IMR-90 (cell line): ENCODE measurements at regions not wholly inside any gene's neighbourhood (a gene's known extent, or its start where the extent isn't known, plus 50 kb on each side); places are given as distances from the start of the nearest gene placed in this dataset.

Source experiments
- ATAC-seq: fragments of 200-7000 bp; cut with Tn5 transposase; 2 replicates; pipeline ENCODE4 v1.9.1; 2020; ENCODE audit warnings: low read depth, mild to moderate bottlenecking, moderate library complexity
- BruUV-seq: library from RNA; stranded (reverse); fragments of 400-500 nt; replicated peaks from 2 replicates; lab custom pipeline; 2021; lab: Mats Ljungman, UMichigan
- CTCF ChIA-PET: fragments of 300-600 bp; formaldehyde crosslinking; extraction: SDS; loops from one replicate; lab custom pipeline; 2021; ENCODE audit warnings: antibody characterized with exemption; lab: Yijun Ruan, JAX
- POLR2A ChIA-PET: fragments of 300-600 bp; sonication (Branson Sonifier 250); formaldehyde crosslinking; loops from one replicate; lab custom pipeline; 2022; ENCODE audit warnings: antibody characterized with exemption; ENCODE audit not compliant: unreplicated experiment; lab: Charles Lee
- DNase-seq: peaks from one replicate; pipeline ENCODE4 v3.0.0; 2013
- H2AFZ ChIP-seq: replicated peaks from 2 replicates; pipeline ENCODE3; 2013; ENCODE audit warnings: low read length, mild to moderate bottlenecking; ENCODE audit not compliant: poor library complexity
- H2AK5ac ChIP-seq: 2 replicates; pipeline ENCODE4 v1.6.1; 2013; ENCODE audit warnings: low read depth, low read length, inconsistent platforms
- H2AK9ac ChIP-seq: replicated peaks from 2 replicates; pipeline ENCODE3; 2013; ENCODE audit warnings: mild to moderate bottlenecking, low read depth, low read length, moderate library complexity; ENCODE audit not compliant: poor library complexity
- H2BK120ac ChIP-seq: 2 replicates; pipeline ENCODE4 v1.6.1; 2013; ENCODE audit warnings: low read depth, low read length, inconsistent platforms
- H2BK15ac ChIP-seq: 3 replicates; pipeline ENCODE4 v1.6.1; 2013; ENCODE audit warnings: low read depth, low read length, inconsistent platforms
- H2BK20ac ChIP-seq: 2 replicates; pipeline ENCODE4 v1.6.1; 2013; ENCODE audit warnings: low read depth, mild to moderate bottlenecking, inconsistent platforms, low read length, moderate library complexity
- H2BK5ac ChIP-seq: 2 replicates; pipeline ENCODE4 v1.6.1; 2013; ENCODE audit warnings: mild to moderate bottlenecking, low read depth, low read length, inconsistent platforms; ENCODE audit not compliant: poor library complexity, severe bottlenecking
- H3K14ac ChIP-seq: replicated peaks from 2 replicates; pipeline ENCODE4 v1.6.1; 2013; ENCODE audit warnings: low read depth, low read length, inconsistent platforms
- H3K18ac ChIP-seq: 2 replicates; pipeline ENCODE4 v1.6.1; 2013; ENCODE audit warnings: low read depth, low read length, control low read depth
- H3K23ac ChIP-seq: 2 replicates; pipeline ENCODE4 v1.6.1; 2013; ENCODE audit warnings: low read depth, low read length, inconsistent platforms
- H3K27ac ChIP-seq: 2 replicates; pipeline ENCODE4 v1.5.1; 2013; ENCODE audit warnings: mild to moderate bottlenecking, control low read depth, low read length; ENCODE audit not compliant: insufficient read depth
- H3K27me3 ChIP-seq: 2 replicates; pipeline ENCODE4 v1.6.1; 2013; ENCODE audit warnings: low read length; ENCODE audit not compliant: control insufficient read depth, insufficient read depth
- H3K36me3 ChIP-seq: 2 replicates; pipeline ENCODE4 v1.6.1; 2013; ENCODE audit warnings: low read length, mixed read lengths; ENCODE audit not compliant: control insufficient read depth, insufficient read depth
- H3K4ac ChIP-seq: 2 replicates; pipeline ENCODE4 v1.6.1; 2013; ENCODE audit warnings: low read depth, low read length, inconsistent platforms
- H3K4me1 ChIP-seq: 2 replicates; pipeline ENCODE4 v1.6.1; 2013; ENCODE audit warnings: low read length, mixed read lengths; ENCODE audit not compliant: control insufficient read depth, insufficient read depth
- H3K4me2 ChIP-seq: 2 replicates; pipeline ENCODE4 v1.6.1; 2013; ENCODE audit warnings: low read depth, mild to moderate bottlenecking, control low read depth, low read length, moderate library complexity
- H3K4me3 ChIP-seq: 2 replicates; pipeline ENCODE4 v1.5.1; 2013; ENCODE audit warnings: low read depth, mild to moderate bottlenecking, control low read depth, low read length, moderate library complexity; ENCODE audit not compliant: insufficient read depth
- H3K56ac ChIP-seq: 2 replicates; pipeline ENCODE4 v1.6.1; 2013; ENCODE audit warnings: low read length, inconsistent platforms; ENCODE audit not compliant: insufficient read depth; ENCODE audit errors: extremely low read depth
- H3K79me1 ChIP-seq, 2 experiments: 2 replicates each; pipeline ENCODE4 v1.6.1; 2013; ENCODE audit warnings: low read length in 2 of 2, inconsistent platforms in 1 of 2, low read depth in 1 of 2
- H3K9ac ChIP-seq: 2 replicates; pipeline ENCODE4 v1.6.1; 2013; ENCODE audit warnings: low read depth, low read length, control low read depth
- H3K9me1 ChIP-seq: 2 replicates; pipeline ENCODE4 v1.6.1; 2013; ENCODE audit warnings: low read length, inconsistent platforms; ENCODE audit not compliant: insufficient read depth
- H3K9me3 ChIP-seq: 2 replicates; pipeline ENCODE4 v1.6.1; 2013; ENCODE audit warnings: low read length; ENCODE audit not compliant: control insufficient read depth, insufficient read depth
- H4K20me1 ChIP-seq: 2 replicates; pipeline ENCODE4 v1.6.1; 2013; ENCODE audit warnings: low read length, inconsistent platforms; ENCODE audit not compliant: insufficient read depth
- H4K5ac ChIP-seq: 2 replicates; pipeline ENCODE4 v1.6.1; 2013; ENCODE audit warnings: mild to moderate bottlenecking, low read depth, low read length, control low read depth
- H4K8ac ChIP-seq, 2 experiments: 2 replicates each; pipeline ENCODE4 v1.6.1; 2013; ENCODE audit warnings: low read depth in 2 of 2, low read length in 2 of 2, control low read depth in 1 of 2, inconsistent platforms in 1 of 2
- H4K91ac ChIP-seq: 2 replicates; pipeline ENCODE4 v1.6.1; 2013; ENCODE audit warnings: low read depth, low read length, inconsistent platforms; ENCODE audit not compliant: insufficient read depth
- BHLHE40 ChIP-seq: fragments of 150-350 bp; IDR thresholded peaks from 2 replicates; pipeline ENCODE4 v1.6.1; 2016; ENCODE audit warnings: mild to moderate bottlenecking, low read depth, low read length
- CEBPB ChIP-seq: IDR thresholded peaks from 2 replicates; pipeline ENCODE4 v1.6.1; 2012; ENCODE audit warnings: low read depth, low read length, improper control_type of control experiment
- CHD1 ChIP-seq: IDR thresholded peaks from 2 replicates; pipeline ENCODE4 v1.6.1; 2012; ENCODE audit warnings: low read depth, low read length, improper control_type of control experiment
- FOS ChIP-seq: fragments of 150-350 bp; IDR thresholded peaks from 2 replicates; pipeline ENCODE4 v1.6.1; 2016; ENCODE audit warnings: low read depth, low read length
- MAFK ChIP-seq: IDR thresholded peaks from 2 replicates; pipeline ENCODE4 v1.6.1; 2012; ENCODE audit warnings: low read depth, low read length, improper control_type of control experiment
- MAZ ChIP-seq: IDR thresholded peaks from 2 replicates; pipeline ENCODE4 v1.6.1; 2012; ENCODE audit warnings: low read depth, mild to moderate bottlenecking, low read length, improper control_type of control experiment, moderate library complexity, borderline replicate concordance
- MXI1 ChIP-seq: IDR thresholded peaks from 2 replicates; pipeline ENCODE4 v1.6.1; 2012; ENCODE audit warnings: low read depth, mild to moderate bottlenecking, low read length, moderate library complexity, borderline replicate concordance
- NFE2L2 ChIP-seq: fragments of 150-350 bp; IDR thresholded peaks from 2 replicates; pipeline ENCODE4 v1.6.1; 2016; ENCODE audit warnings: low read depth, mild to moderate bottlenecking, low read length
- POLR2A ChIP-seq: IDR thresholded peaks from 2 replicates; pipeline ENCODE4 v1.6.1; 2012; ENCODE audit warnings: mild to moderate bottlenecking, low read depth, low read length
- RAD21 ChIP-seq: IDR thresholded peaks from 2 replicates; pipeline ENCODE4 v1.6.1; 2012; ENCODE audit warnings: low read length, improper control_type of control experiment
- RCOR1 ChIP-seq: IDR thresholded peaks from 2 replicates; pipeline ENCODE4 v1.6.1; 2012; ENCODE audit warnings: mild to moderate bottlenecking, low read length, improper control_type of control experiment; ENCODE audit not compliant: insufficient replicate concordance
- RFX5 ChIP-seq: IDR thresholded peaks from 2 replicates; pipeline ENCODE4 v1.8.0; 2012; ENCODE audit warnings: low read depth, mild to moderate bottlenecking, low read length, moderate library complexity
- SMC3 ChIP-seq: fragments of 150-350 bp; IDR thresholded peaks from 2 replicates; pipeline ENCODE4 v1.6.1; 2016; ENCODE audit warnings: low read depth, mild to moderate bottlenecking, antibody characterized with exemption, low read length, moderate library complexity
- WGBS, 2 experiments: methylation state at CpG; one replicate each; pipeline versions ENCODE4 v1.1.5 to v1.1.7; 2013; ENCODE audit warnings: missing lambda C conversion rate in 2 of 2; ENCODE audit not compliant: insufficient read length in 1 of 2; ENCODE audit errors: extremely low coverage in 2 of 2; 5-methylcytosine and 5-hydroxymethylcytosine counted together
- dilution Hi-C: fragments of 300-500 bp; cut with HindIII; formaldehyde crosslinking; loops from one replicate; pipeline ENCODE4 v1.14.3; 2018; ENCODE audit warnings: low sequenced_read_pairs; ENCODE audit not compliant: unreplicated experiment
- in situ Hi-C: fragments of 300-500 bp; cut with MboI; formaldehyde crosslinking; loops from 3 replicates; pipeline ENCODE4 v1.14.3; 2019; ENCODE audit warnings: low sequenced_read_pairs, inconsistent platforms, mixed read lengths
- intact Hi-C: fragments of 100-400 bp; cut with micrococcal nuclease; formaldehyde crosslinking; loops from 2 replicates; pipeline ENCODE4 v1.10.0; 2022
- TF ChIP-seq, protein P1 (sequence below): conservative IDR thresholded peaks from 2 replicates; pipeline ENCODE4 v1.5.1; 2012; ENCODE audit warnings: mild to moderate bottlenecking, low read depth, low read length, improper control_type of control experiment
- TF ChIP-seq, protein P2 (sequence below): fragments of 150-350 bp; IDR thresholded peaks from 2 replicates; pipeline ENCODE4 v1.6.1; 2016; ENCODE audit warnings: low read depth, mild to moderate bottlenecking, low read length, moderate library complexity, borderline replicate concordance
- TF ChIP-seq, protein P3 (sequence below): fragments of 150-350 bp; IDR thresholded peaks from 2 replicates; pipeline ENCODE4 v1.6.1; 2017; ENCODE audit warnings: mild to moderate bottlenecking, antibody characterized with exemption, low read length, low read depth

DNA sequence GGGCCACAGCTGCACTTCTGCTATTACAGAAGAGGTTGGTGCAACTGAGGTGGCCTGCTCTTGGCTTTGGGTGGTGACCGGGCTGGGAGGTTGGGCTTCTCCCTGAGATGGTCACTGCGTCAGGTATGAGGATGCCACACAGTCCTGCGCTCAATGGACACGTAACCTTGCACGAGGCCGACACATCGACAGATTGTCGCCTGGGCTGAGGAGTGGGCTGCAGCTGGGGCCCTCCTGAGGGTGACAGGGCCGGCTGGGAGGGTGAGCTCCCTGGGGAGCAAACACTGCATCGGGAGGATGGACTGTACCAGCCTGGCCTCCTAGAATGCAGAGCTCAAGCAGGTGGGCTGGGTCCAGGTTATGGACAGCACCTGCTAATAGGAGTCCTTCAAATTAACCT lies 261.1 kb upstream of the ADAMTS16 start:
- Histone ChIP-seq H3K4me3 (no peak overlapping the region), H3K9me1 (no peaks in the 10 kb centered on the region), H3K9ac (no peak overlapping the region), H3K79me1 (no peaks in the 10 kb centered on the region), H2AFZ (no peak overlapping the region), H3K18ac (no peak overlapping the region), H2BK20ac (no peak overlapping the region), H3K4me1 (no peaks in the 10 kb centered on the region), H4K20me1 (no peaks in the 10 kb centered on the region), H3K4me2 (no peak overlapping the region), H2BK120ac (no peak overlapping the region), H3K9me3 (peaks cover 17% of the 10 kb centered on the region), H3K14ac (no peak overlapping the region), H3K27ac (no peak overlapping the region), H4K8ac (no peak overlapping the region), H3K4ac (no peak overlapping the region), H3K56ac (no peak overlapping the region), H2BK5ac (no peak overlapping the region), H4K5ac (no peak overlapping the region), H4K91ac (no peak overlapping the region), H3K23ac (no peak overlapping the region), H2BK15ac (no peak overlapping the region), H2AK9ac (no peak overlapping the region), H2AK5ac (no peak overlapping the region), H3K27me3 (no peaks in the 10 kb centered on the region), H3K36me3 (no peaks in the 10 kb centered on the region)
- ChIA-PET POLR2A (no interaction called here), CTCF (interaction anchor here (0.5 to 1.1 kb wide), 3 partner anchors 540 to 1185 kb away, joined by 3 to 5 read pairs (median 3); no protein-coding TSS in a partner anchor)
- intact Hi-C loops: loop anchor here (1.0 kb wide), 1 partner anchor 540 kb away; no protein-coding TSS in a partner anchor
- no CpG with 5 or more reads among the region's 10 CpGs for WGBS, 2 experiments
- DNase-seq (no peak), ATAC-seq (no peak)
- no TSS peak for BruUV-seq
- in situ Hi-C loops: loop anchor here (10.0 kb wide), 1 partner anchor 536 kb away; no protein-coding TSS in a partner anchor
- dilution Hi-C loops: no loop called here
- TF ChIP-seq, protein P1, sequence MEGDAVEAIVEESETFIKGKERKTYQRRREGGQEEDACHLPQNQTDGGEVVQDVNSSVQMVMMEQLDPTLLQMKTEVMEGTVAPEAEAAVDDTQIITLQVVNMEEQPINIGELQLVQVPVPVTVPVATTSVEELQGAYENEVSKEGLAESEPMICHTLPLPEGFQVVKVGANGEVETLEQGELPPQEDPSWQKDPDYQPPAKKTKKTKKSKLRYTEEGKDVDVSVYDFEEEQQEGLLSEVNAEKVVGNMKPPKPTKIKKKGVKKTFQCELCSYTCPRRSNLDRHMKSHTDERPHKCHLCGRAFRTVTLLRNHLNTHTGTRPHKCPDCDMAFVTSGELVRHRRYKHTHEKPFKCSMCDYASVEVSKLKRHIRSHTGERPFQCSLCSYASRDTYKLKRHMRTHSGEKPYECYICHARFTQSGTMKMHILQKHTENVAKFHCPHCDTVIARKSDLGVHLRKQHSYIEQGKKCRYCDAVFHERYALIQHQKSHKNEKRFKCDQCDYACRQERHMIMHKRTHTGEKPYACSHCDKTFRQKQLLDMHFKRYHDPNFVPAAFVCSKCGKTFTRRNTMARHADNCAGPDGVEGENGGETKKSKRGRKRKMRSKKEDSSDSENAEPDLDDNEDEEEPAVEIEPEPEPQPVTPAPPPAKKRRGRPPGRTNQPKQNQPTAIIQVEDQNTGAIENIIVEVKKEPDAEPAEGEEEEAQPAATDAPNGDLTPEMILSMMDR: no peak
- TF ChIP-seq SMC3: no peak
- TF ChIP-seq, protein P2, sequence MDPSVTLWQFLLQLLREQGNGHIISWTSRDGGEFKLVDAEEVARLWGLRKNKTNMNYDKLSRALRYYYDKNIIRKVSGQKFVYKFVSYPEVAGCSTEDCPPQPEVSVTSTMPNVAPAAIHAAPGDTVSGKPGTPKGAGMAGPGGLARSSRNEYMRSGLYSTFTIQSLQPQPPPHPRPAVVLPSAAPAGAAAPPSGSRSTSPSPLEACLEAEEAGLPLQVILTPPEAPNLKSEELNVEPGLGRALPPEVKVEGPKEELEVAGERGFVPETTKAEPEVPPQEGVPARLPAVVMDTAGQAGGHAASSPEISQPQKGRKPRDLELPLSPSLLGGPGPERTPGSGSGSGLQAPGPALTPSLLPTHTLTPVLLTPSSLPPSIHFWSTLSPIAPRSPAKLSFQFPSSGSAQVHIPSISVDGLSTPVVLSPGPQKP: no peak
- TF ChIP-seq CHD1: no peak
- no peak for TF ChIP-seq RAD21
- TF ChIP-seq CEBPB: no peak
- TF ChIP-seq BHLHE40: no peak
- TF ChIP-seq RCOR1: no peak
- no peak for TF ChIP-seq RFX5
- TF ChIP-seq MAZ: no peak
- TF ChIP-seq NFE2L2: no peak
- TF ChIP-seq FOS: no peak
- TF ChIP-seq POLR2A: no peak
- no peak for TF ChIP-seq MXI1
- no peak for TF ChIP-seq MAFK
- TF ChIP-seq, protein P3, sequence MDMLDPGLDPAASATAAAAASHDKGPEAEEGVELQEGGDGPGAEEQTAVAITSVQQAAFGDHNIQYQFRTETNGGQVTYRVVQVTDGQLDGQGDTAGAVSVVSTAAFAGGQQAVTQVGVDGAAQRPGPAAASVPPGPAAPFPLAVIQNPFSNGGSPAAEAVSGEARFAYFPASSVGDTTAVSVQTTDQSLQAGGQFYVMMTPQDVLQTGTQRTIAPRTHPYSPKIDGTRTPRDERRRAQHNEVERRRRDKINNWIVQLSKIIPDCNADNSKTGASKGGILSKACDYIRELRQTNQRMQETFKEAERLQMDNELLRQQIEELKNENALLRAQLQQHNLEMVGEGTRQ: no peak
